Left ventricle myocardium inferior (tissue), 1 donor: ENCODE measurements at regions not wholly inside any gene's neighbourhood (a gene's known extent, or its start where the extent isn't known, plus 50 kb on each side); places are given as distances from the start of the nearest gene placed in this dataset.

ENCODE experiments used
- DNase-seq: peaks from one replicate; pipeline ENCODE4 v3.0.0-alpha.2; 2020
- H3K27ac ChIP-seq: fragments of 200-600 bp; replicated peaks from 2 replicates; pipeline ENCODE4 v1.8.0; 2021
- H3K27me3 ChIP-seq: fragments of 200-600 bp; 2 replicates; pipeline ENCODE4 v1.8.0; 2021; ENCODE audit warnings: low read depth
- H3K36me3 ChIP-seq: fragments of 200-600 bp; 2 replicates; pipeline ENCODE4 v1.8.0; 2021
- H3K4me1 ChIP-seq: fragments of 200-600 bp; 2 replicates; pipeline ENCODE4 v1.8.0; 2021
- H3K4me3 ChIP-seq: fragments of 200-600 bp; 2 replicates; pipeline ENCODE4 v1.8.0; 2021; ENCODE audit warnings: mild to moderate bottlenecking, moderate library complexity
- H3K9me3 ChIP-seq: fragments of 200-600 bp; replicated peaks from 2 replicates; pipeline ENCODE4 v1.8.0; 2021
- intact Hi-C: fragments of 100-400 bp; cut with micrococcal nuclease; formaldehyde crosslinking; loops from one replicate; pipeline ENCODE4 v1.11.0; 2022
- TF ChIP-seq, protein P1 (sequence below): fragments of 200-600 bp; IDR thresholded peaks from 2 replicates; pipeline ENCODE4 v1.8.0; 2021; ENCODE audit warnings: antibody characterized with exemption, mild to moderate bottlenecking, borderline replicate concordance
- donor health status: DM: no; HTN: yes; CAD: no; lungs with severe emphysema.

DNA sequence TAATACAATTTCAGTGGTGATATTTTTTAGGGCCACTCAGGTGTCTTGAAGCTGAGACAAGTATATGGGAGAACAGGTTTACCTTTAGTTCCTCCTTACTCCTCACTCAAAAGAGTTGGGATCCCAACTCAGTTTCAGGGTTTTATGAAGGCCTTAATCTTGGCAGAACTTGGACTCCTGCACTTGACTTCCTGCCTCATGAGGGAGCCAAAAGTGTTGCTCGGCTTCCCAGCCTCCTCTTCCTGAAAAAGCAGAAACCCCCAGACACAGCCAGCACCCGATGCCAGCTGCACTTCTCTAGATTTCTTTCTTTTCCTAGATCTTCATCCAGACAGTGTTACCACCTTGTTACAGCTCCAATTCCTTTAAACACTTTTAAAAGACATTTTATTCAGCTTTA, 70.8 kb upstream of the TMPRSS2 start:
- no peak overlapping the region for H3K27ac ChIP-seq
- H3K9me3 ChIP-seq: peaks cover 51% of the 10 kb centered on the region
- H3K36me3 ChIP-seq: no peaks in the 10 kb centered on the region
- H3K4me1 ChIP-seq: no peaks in the 10 kb centered on the region
- no peak for DNase-seq
- intact Hi-C loops: no loop called here
- H3K27me3 ChIP-seq: peaks cover 32% of the 10 kb centered on the region
- TF ChIP-seq, protein P1, sequence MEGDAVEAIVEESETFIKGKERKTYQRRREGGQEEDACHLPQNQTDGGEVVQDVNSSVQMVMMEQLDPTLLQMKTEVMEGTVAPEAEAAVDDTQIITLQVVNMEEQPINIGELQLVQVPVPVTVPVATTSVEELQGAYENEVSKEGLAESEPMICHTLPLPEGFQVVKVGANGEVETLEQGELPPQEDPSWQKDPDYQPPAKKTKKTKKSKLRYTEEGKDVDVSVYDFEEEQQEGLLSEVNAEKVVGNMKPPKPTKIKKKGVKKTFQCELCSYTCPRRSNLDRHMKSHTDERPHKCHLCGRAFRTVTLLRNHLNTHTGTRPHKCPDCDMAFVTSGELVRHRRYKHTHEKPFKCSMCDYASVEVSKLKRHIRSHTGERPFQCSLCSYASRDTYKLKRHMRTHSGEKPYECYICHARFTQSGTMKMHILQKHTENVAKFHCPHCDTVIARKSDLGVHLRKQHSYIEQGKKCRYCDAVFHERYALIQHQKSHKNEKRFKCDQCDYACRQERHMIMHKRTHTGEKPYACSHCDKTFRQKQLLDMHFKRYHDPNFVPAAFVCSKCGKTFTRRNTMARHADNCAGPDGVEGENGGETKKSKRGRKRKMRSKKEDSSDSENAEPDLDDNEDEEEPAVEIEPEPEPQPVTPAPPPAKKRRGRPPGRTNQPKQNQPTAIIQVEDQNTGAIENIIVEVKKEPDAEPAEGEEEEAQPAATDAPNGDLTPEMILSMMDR: no peak
- H3K4me3 ChIP-seq: no peak overlapping the region

DNA sequence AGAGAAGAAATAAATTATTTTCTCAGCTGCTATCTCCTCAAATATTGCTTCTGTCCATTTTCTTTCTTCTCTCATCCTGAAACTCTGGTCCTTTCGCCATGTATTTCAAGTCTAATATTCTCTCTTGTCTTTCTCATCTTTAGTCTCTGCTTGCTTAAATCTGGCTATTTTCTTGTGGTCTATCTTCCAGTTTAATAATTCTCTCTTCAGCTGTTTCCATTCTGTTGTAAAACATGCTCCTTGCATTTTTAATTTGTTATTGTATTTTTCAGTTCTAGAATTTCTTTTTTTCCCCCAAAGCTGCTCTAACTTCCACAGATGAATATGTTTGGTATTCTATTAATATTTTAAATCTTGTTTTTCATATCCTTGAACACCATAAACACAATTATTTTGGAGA, 70.1 kb upstream of the TMPRSS2 start:
- Histone ChIP-seq H3K36me3 (no peaks in the 10 kb centered on the region), H3K27ac (no peak overlapping the region), H3K9me3 (peaks cover 51% of the 10 kb centered on the region), H3K27me3 (peaks cover 28% of the 10 kb centered on the region), H3K4me3 (no peak overlapping the region), H3K4me1 (no peaks in the 10 kb centered on the region)
- DNase-seq: no peak
- TF ChIP-seq, protein P1: no peak
- intact Hi-C loops: no loop called here

DNA sequence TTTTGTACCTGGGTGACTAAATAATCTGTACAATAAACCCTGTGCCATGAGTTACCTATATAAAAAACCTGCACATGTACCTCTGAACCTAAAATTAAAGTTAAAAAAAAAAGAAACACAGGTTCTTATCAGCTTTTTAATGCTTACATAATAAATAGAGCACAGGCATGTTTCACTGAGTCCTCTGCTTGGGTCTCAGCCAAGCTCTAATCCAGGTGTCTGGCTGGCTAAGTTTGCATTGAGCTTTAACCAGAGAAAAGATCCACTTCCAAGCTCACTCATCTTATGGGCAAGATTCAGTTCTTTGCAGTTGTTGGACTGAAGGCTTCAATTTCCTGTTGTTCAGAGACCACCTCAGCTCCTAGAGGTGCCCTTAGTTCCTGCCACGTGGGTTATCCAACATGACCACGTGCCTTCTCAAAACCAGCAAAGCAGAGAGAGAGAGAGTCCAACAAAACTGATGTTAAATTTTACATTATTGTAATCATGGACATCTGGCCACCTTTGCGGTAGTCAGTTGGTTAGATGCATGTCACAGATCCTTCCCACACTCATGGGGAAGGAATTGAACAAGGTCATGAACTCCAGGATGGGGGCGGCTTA, 68.2 kb upstream of the TMPRSS2 start:
- TF ChIP-seq, protein P1: no peak
- no peak for DNase-seq
- H3K4me1 ChIP-seq: no peaks in the 10 kb centered on the region
- intact Hi-C loops: no loop called here
- peaks cover 25% of the 10 kb centered on the region for H3K27me3 ChIP-seq
- no peaks in the 10 kb centered on the region for H3K36me3 ChIP-seq
- no peak overlapping the region for H3K27ac ChIP-seq
- peaks cover 67% of the 10 kb centered on the region for H3K9me3 ChIP-seq
- no peak overlapping the region for H3K4me3 ChIP-seq

DNA sequence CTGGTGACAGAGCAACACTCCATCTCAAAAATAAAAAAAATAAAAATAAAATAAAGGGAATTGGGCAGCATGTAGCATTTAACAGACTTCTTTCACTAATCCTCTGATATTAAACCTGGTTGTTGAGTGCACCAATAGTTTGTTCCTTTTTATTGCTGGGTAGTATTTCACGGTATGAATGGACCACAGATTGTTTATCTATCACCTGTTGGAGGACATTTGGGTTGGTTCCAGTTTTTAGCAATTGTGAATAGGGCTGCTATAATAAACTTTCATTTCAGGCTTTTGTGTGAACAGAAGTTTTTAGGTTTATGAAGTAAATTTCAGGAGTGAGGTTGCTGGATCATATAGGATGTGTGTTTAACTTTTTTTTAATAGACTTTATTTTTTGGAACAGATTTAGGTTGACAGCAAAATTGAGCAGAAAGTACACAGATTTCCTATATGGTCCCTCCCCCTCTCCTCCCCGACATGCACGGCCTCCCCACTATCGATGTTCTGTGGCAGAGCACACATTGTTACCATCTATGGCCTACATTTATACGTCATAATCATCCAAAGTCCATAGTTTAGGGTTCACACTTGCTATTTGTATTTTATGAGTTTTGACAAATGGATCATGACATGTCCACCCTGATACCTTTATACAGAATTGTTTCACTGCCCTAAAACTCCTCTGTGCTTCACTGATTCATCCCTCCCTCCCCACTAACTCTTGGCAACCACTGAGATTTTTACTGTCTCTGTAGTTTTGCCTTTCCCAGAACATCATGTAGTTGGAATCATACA, 66.1 kb upstream of the TMPRSS2 start:
- Histone ChIP-seq H3K4me1 (no peaks in the 10 kb centered on the region), H3K9me3 (peaks cover 62% of the 10 kb centered on the region), H3K27ac (no peak overlapping the region), H3K36me3 (no peaks in the 10 kb centered on the region), H3K4me3 (no peak overlapping the region), H3K27me3 (peaks cover 34% of the 10 kb centered on the region)
- DNase-seq: no peak
- intact Hi-C loops: no loop called here
- TF ChIP-seq, protein P1: no peak

DNA sequence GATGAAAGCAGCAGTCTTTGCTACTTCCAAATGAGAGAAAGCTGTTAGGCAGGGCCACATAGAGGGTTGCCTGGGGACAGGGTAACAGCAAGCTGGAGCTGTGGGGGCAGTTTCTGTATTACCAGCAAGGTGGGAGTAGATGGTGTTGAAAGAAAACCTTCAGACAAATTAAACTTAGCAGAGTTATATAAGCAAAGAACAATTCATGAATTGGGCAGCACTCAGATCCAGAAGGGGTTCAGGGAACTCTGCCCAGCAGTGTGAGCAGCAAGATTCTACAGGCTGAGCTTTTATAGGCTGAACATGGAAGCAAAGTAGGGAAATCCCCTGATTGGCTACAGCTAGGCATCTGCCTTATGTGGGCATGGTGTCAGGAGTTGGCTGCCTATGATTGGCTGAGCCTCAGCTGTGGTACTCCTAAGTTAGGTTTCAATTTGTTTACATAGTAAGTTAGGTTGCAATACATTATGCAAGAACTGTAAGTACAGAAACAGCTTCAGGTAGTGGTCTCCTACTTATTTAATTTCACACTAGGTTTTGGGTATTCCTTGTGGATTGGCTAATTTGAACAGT, 64.1 kb upstream of the TMPRSS2 start:
- no peak overlapping the region for H3K4me3 ChIP-seq

More for the DNA sequence above, 64.1 kb upstream of the TMPRSS2 start:
- DNase-seq: no peak
- Histone ChIP-seq H3K27me3 (peaks cover 50% of the 10 kb centered on the region), H3K4me1 (no peaks in the 10 kb centered on the region), H3K9me3 (peaks cover 42% of the 10 kb centered on the region), H3K27ac (no peak overlapping the region), H3K36me3 (no peaks in the 10 kb centered on the region)
- intact Hi-C loops: no loop called here
- TF ChIP-seq, protein P1: no peak
